Stimulated activated naive B cell treated with anti-CD40 and anti-IgM and Interleukin-4, amounts not matched to agents 10 μg/mL and 1 μg/mL and 100 μg/mL, for 72 hours (primary cell): ENCODE measurements at regions not wholly inside any gene's neighbourhood (a gene's known extent, or its start where the extent isn't known, plus 50 kb on each side); places are given as distances from the start of the nearest gene placed in this dataset.

ENCODE experiments used
- ATAC-seq, 2 donors: fragments of 150-1000 bp; cut with Tn5 transposase; replicated peaks; 2 replicates each; pipeline ENCODE4 v1.10.0; 2021; ENCODE audit warnings: moderate library complexity in 1 of 2
- DNase-seq: peaks from one replicate; pipeline ENCODE4 v3.0.0; 2021
- H3K27ac Mint-ChIP-seq: one replicate; pipeline ENCODE4 v1.8.0; 2022; ENCODE audit warnings: mild to moderate bottlenecking, mixed read lengths
- H3K27me3 Mint-ChIP-seq, 2 donors: one replicate each; pipeline ENCODE4 v1.8.0; 2022; ENCODE audit warnings: mixed read lengths in 2 of 2
- H3K36me3 Mint-ChIP-seq, 2 donors: one replicate each; pipeline ENCODE4 v1.8.0; 2022; ENCODE audit warnings: mixed read lengths in 2 of 2, mild to moderate bottlenecking in 1 of 2
- H3K4me1 Mint-ChIP-seq, 2 donors: one replicate each; pipeline ENCODE4 v1.8.0; 2022; ENCODE audit warnings: mixed read lengths in 2 of 2, mild to moderate bottlenecking in 1 of 2
- H3K4me3 Mint-ChIP-seq, 2 donors: one replicate each; pipeline ENCODE4 v1.8.0; 2022; ENCODE audit warnings: mild to moderate bottlenecking in 2 of 2, mixed read lengths in 2 of 2, moderate library complexity in 1 of 2
- H3K9me3 Mint-ChIP-seq, 2 donors: one replicate each; pipeline ENCODE4 v1.8.0; 2022; ENCODE audit warnings: mixed read lengths in 2 of 2, mild to moderate bottlenecking in 1 of 2

- H3K4me1 Mint-ChIP-seq = no peaks in the 10 kb centered on the region
- no peak for DNase-seq
- H3K4me3 Mint-ChIP-seq = no peak overlapping the region
- H3K36me3 Mint-ChIP-seq = no peaks in the 10 kb centered on the region
- H3K9me3 Mint-ChIP-seq = no peaks in the 10 kb centered on the region
- no peak for ATAC-seq
- no peaks in the 10 kb centered on the region for H3K27me3 Mint-ChIP-seq
- H3K27ac Mint-ChIP-seq = no peak overlapping the region
These were observed 62.3 kb upstream of the DAPK1 start for GRCh38 chr9:87435189-87435880.

- Mint-ChIP-seq H3K9me3 (no peaks in the 10 kb centered on the region), H3K4me1 (no peaks in the 10 kb centered on the region), H3K4me3 (no peak overlapping the region), H3K36me3 (no peaks in the 10 kb centered on the region), H3K27ac (no peak overlapping the region), H3K27me3 (no peaks in the 10 kb centered on the region)
- ATAC-seq (no peak), DNase-seq (no peak)
These were observed 61.0 kb upstream of the DAPK1 start for GRCh38 chr9:87436716-87437115.

DNA sequence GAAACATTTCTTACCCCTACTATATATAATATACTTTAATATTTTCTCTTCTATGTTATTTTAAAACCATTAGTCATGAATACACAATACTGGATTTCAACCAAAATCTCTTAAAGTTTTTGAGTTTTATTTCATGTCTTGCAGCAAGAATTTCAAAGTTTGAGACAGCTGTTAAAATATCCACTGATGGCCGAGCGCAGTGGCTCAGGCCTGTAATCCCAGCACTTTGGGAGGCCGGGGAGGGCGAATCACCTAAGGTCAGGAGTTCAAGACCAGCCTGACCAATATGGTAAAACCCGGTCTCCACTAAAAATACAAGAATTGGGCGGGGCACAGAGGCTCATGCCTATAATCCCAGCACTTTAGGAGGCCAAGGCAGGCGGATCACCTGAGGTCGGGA, 59.7 kb upstream of the DAPK1 start:
- H3K27ac Mint-ChIP-seq = no peak overlapping the region
- no peak for ATAC-seq
- no peak for DNase-seq
- H3K4me3 Mint-ChIP-seq = no peak overlapping the region
- no peaks in the 10 kb centered on the region for H3K9me3 Mint-ChIP-seq
- H3K36me3 Mint-ChIP-seq = no peaks in the 10 kb centered on the region
- H3K27me3 Mint-ChIP-seq = no peaks in the 10 kb centered on the region
- H3K4me1 Mint-ChIP-seq = no peaks in the 10 kb centered on the region

DNA sequence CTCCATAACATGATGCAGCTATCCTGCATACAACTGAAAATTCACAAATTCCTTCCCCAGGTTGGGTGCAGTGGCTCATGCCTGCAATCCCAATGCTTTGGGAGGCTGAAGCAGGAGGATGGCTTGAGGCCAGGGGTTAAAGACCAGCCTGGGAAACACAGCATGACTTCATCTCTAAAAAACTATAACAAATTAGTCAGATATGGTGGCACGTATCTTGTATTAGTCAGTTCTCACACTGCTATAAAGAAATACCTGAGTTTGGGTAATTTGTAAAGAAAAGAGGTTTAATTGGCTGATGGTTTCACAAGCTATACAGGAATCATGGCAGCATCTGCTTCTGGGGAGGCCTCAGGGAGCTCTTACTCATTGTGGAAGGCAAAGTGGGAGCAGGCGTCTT, 56.4 kb upstream of the DAPK1 start:
- H3K4me1 Mint-ChIP-seq = peaks cover 0 to 2% of the 10 kb centered on the region in 2 donors
- no peak for ATAC-seq
- no peaks in the 10 kb centered on the region for H3K36me3 Mint-ChIP-seq
- H3K4me3 Mint-ChIP-seq = no peak overlapping the region
- no peaks in the 10 kb centered on the region for H3K27me3 Mint-ChIP-seq
- H3K9me3 Mint-ChIP-seq = peaks cover 0 to 1% of the 10 kb centered on the region in 2 donors
- H3K27ac Mint-ChIP-seq = no peak overlapping the region
- no peak for DNase-seq

DNA sequence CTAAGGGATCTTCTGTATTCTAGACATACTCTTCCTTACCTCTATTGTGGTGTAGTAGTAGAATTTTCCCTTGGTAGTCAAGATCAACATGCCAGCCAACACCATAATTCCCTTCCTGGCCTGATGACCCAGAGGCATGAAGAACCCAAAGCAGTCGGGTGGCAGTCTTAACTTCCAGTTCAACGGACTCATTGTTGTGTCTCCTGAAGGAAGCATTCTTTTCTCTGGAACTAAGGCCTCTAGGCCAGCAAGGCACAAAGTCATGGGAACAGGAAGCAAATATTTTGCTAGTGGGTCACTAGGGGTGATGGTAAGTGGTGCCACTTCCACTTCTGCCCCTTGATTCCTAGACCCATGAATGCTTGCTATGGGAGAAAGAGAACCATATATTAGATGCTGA, 55.2 kb upstream of the DAPK1 start:
- ATAC-seq = no peak
- peaks cover 2 to 7% of the 10 kb centered on the region in 2 donors for H3K9me3 Mint-ChIP-seq
- peaks cover 0 to 2% of the 10 kb centered on the region in 2 donors for H3K4me1 Mint-ChIP-seq
- no peaks in the 10 kb centered on the region for H3K36me3 Mint-ChIP-seq
- no peak overlapping the region for H3K27ac Mint-ChIP-seq
- H3K27me3 Mint-ChIP-seq = no peaks in the 10 kb centered on the region
- DNase-seq = no peak
- H3K4me3 Mint-ChIP-seq = no peak overlapping the region

GRCh38 chr9:87443006-87443405, 54.7 kb upstream of the DAPK1 start:
- Mint-ChIP-seq H3K4me1 (peaks cover 0 to 2% of the 10 kb centered on the region in 2 donors), H3K27me3 (no peaks in the 10 kb centered on the region), H3K4me3 (no peak overlapping the region), H3K9me3 (peaks cover 2 to 7% of the 10 kb centered on the region in 2 donors), H3K36me3 (no peaks in the 10 kb centered on the region), H3K27ac (no peak overlapping the region)
- ATAC-seq = no peak
- DNase-seq = no peak

DNA sequence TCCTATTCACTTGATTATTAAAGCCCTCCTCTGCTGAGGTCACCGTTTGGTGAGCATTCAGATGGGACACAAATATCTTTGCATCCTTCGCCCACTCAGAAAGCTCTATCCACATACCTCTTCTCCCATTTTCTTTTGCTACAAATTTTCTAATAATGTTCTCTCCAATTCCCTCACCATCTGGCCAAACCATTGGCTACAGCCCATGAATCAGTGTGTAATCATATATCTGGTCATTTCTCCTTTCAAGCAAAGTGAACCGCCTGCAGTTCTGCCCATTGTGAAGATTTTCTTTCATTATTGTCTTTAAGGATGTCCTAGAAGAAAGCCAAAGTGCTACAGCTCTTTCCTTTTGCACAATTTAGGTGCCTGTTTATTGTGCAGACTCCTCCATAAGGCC, 54.2 kb upstream of the DAPK1 start:
- Mint-ChIP-seq H3K36me3 (no peaks in the 10 kb centered on the region), H3K4me1 (peaks cover 0 to 2% of the 10 kb centered on the region in 2 donors), H3K27ac (no peak overlapping the region), H3K4me3 (no peak overlapping the region), H3K9me3 (peaks cover 2 to 7% of the 10 kb centered on the region in 2 donors), H3K27me3 (no peaks in the 10 kb centered on the region)
- ATAC-seq (no peak), DNase-seq (no peak)

DNA sequence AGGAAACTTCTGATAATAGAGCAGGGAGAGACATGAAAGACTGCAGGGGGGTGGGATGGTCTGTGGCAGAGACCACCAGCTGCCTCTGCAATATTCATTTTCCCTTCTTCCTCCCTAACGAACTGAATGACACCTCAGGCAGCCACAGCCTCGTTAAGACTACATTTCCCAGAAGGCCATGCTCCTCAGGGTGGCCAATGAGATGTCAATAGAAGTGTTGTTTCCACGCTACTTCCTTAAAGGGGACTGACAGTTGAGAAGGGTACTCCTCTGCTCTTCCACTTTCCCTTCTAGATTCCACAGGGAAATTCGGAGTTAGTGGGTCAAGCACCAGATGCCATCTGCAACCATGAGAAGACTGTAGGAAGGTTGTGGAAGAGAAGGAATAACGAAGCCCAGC, 52.0 kb upstream of the DAPK1 start:
- no peak overlapping the region for H3K27ac Mint-ChIP-seq
- H3K4me3 Mint-ChIP-seq = peak overlapping the region; percentile 20 to 52
- peaks cover 0 to 2% of the 10 kb centered on the region in 2 donors for H3K4me1 Mint-ChIP-seq
- peaks cover 2 to 7% of the 10 kb centered on the region in 2 donors for H3K9me3 Mint-ChIP-seq
- no peaks in the 10 kb centered on the region for H3K27me3 Mint-ChIP-seq
- no peaks in the 10 kb centered on the region for H3K36me3 Mint-ChIP-seq
- peak; percentile 14 for DNase-seq
- peak; percentile 92 to 98 for ATAC-seq

GRCh38 chr9:87446527-87446926, 51.1 kb upstream of the DAPK1 start:
- no peaks in the 10 kb centered on the region for H3K27me3 Mint-ChIP-seq
- peaks cover 2 to 7% of the 10 kb centered on the region in 2 donors for H3K9me3 Mint-ChIP-seq
- H3K36me3 Mint-ChIP-seq = no peaks in the 10 kb centered on the region
- ATAC-seq (no peak), DNase-seq (no peak)
- peaks cover 0 to 2% of the 10 kb centered on the region in 2 donors for H3K4me1 Mint-ChIP-seq
- no peak overlapping the region for H3K4me3 Mint-ChIP-seq
- no peak overlapping the region for H3K27ac Mint-ChIP-seq

- no peak for DNase-seq
- peaks cover 0 to 2% of the 10 kb centered on the region in 2 donors for H3K4me1 Mint-ChIP-seq
- no peaks in the 10 kb centered on the region for H3K27me3 Mint-ChIP-seq
- H3K27ac Mint-ChIP-seq = no peak overlapping the region
- ATAC-seq = no peak
- peaks cover 2 to 7% of the 10 kb centered on the region in 2 donors for H3K9me3 Mint-ChIP-seq
- H3K4me3 Mint-ChIP-seq = no peak overlapping the region
- no peaks in the 10 kb centered on the region for H3K36me3 Mint-ChIP-seq
These were observed 49.9 kb upstream of the DAPK1 start for GRCh38 chr9:87447547-87448432.
